ENCODE measurements at regions not wholly inside any gene's neighbourhood (a gene's known extent, or its start where the extent isn't known, plus 50 kb on each side); places are given as distances from the start of the nearest gene placed in this dataset.

GRCh38 chr14:22149058-22149457 lies 440.0 kb downstream of the DAD1 start:
- no peaks in the 10 kb centered on the region for H3K9me3 ChIP-seq (replicated peaks; ENCODE audit: control insufficient read depth, insufficient read depth, low read length)
- SMC1A ChIA-PET (ENCODE audit: uncharacterized antibody, unreplicated experiment): no interaction called here
- in situ Hi-C loops (cut with MboI): no loop called here
- no peaks in the 10 kb centered on the region for H4K20me1 ChIP-seq (ENCODE audit: control insufficient read depth, insufficient read depth)
- RAD21 ChIA-PET (ENCODE audit: unreplicated experiment): no interaction called here
- intact Hi-C loops (cut with micrococcal nuclease; ENCODE audit: unreplicated experiment): no loop called here
- TF ChIP-seq NBN (IDR thresholded peaks at IDR 0.05) (no peak), IRF4 (IDR thresholded peaks at IDR 0.05; ENCODE audit: low read depth, low read length) (no peak), KDM1A (IDR thresholded peaks at IDR 0.05; ENCODE audit: borderline replicate concordance) (no peak), MTA3 (IDR thresholded peaks at IDR 0.05; ENCODE audit: borderline replicate concordance, low read length) (no peak), CHD1 (IDR thresholded peaks at IDR 0.05; ENCODE audit: low read depth, low read length) (no peak), ZBTB4 (CRISPR knock-in tag; IDR thresholded peaks at IDR 0.05) (no peak), ZSCAN29 (IDR thresholded peaks at IDR 0.05) (no peak), BCL3 (IDR thresholded peaks at IDR 0.05; ENCODE audit: borderline replicate concordance, insufficient read depth, low read depth, low read length, poor library complexity, severe bottlenecking) (no peak), TBL1XR1 (IDR thresholded peaks at IDR 0.05; ENCODE audit: low read depth, low read length) (no peak), SMARCA5 (IDR thresholded peaks at IDR 0.05) (no peak), PRDM15 (CRISPR knock-in tag; IDR thresholded peaks at IDR 0.05) (no peak), RCOR1 (conservative IDR thresholded peaks at IDR 0.05; ENCODE audit: low read depth, low read length) (no peak), MYC (IDR thresholded peaks at IDR 0.05; ENCODE audit: insufficient read depth, insufficient read length, insufficient replicate concordance, low read length, severe bottlenecking) (no peak)
- H3K4me1 ChIP-seq (ENCODE audit: control insufficient read depth, insufficient read depth, low read length): no peaks in the 10 kb centered on the region
- 15% methylated on average over 3 of the region's 3 CpGs for WGBS (ENCODE audit: insufficient coverage, insufficient replicate concordance, low lambda C conversion rate, missing lambda C conversion rate)
- H3K4me2 ChIP-seq (ENCODE audit: control insufficient read depth, insufficient read depth): no peak overlapping the region
- H3K27ac ChIP-seq (ENCODE audit: control insufficient read depth, insufficient read depth): no peak overlapping the region
- H2AFZ ChIP-seq (ENCODE audit: control insufficient read depth, low read depth, low read length): no peak overlapping the region
- ATAC-seq: no peak
- H3K9ac ChIP-seq (ENCODE audit: control insufficient read depth, insufficient read depth, low read length): no peak overlapping the region
- DNase-seq (ENCODE audit: low read depth, low spot score): no peak
- H3K4me3 ChIP-seq: no peak overlapping the region
- H3K27me3 ChIP-seq (replicated peaks in 1 of 2; ENCODE audit: control insufficient read depth in 2 of 2, insufficient read depth in 2 of 2, low read length in 1 of 2): peaks cover 0 to 3% of the 10 kb centered on the region in 2 experiments; a peak in 2 of 4 replicates
- CTCF ChIA-PET: interaction anchor here (2.0 kb wide), 1 partner anchor 14 kb away, joined by 6 read pairs; no protein-coding TSS in a partner anchor
- POLR2A ChIA-PET: no interaction called here
- FAIRE-seq: no peak
- no peaks in the 10 kb centered on the region for H3K79me2 ChIP-seq (ENCODE audit: control insufficient read depth, insufficient read depth, low read length)
- no TSS peak for BruUV-seq (replicated peaks)
- no peaks in the 10 kb centered on the region for H3K36me3 ChIP-seq (ENCODE audit: control insufficient read depth in 2 of 2, insufficient read depth in 2 of 2, low read length in 1 of 2)
